Stimulated activated CD4-positive, alpha-beta T cell treated with anti-CD3 and anti-CD28 coated beads, Interleukin-12 subunit alpha, Interleukin-12 subunit beta, amount 100 ng/mL, for 24 hours (primary cell): ENCODE measurements at regions not wholly inside any gene's neighbourhood (a gene's known extent, or its start where the extent isn't known, plus 50 kb on each side); places are given as distances from the start of the nearest gene placed in this dataset.

Experiments
- DNase-seq, 2 experiments: peaks; one replicate each; pipeline ENCODE4 v3.0.0-alpha.2; 2020; ENCODE audit warnings: low read depth in 2 of 2

- no peak for DNase-seq
Observed at GRCh38 chr12:60138526-60138925, 542.7 kb downstream of the SLC16A7 start.

DNA sequence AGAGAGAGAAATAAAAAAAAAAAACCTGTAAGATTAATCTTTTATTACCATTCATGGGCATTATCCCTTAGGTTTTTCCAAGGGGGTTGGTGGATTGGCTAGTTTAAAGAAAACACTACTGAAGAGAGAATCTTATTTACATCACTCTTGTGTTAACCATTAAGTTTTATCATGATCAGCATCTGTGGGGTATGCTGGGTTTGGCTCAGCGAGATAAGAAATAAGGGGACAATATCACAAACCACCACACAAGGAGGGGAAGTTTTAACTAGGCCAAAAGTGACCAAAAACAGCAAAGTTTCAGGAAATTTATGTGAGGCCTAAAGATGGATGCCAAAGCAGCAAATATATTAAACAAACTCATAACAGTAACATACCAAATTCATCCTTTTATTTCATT lies 548.6 kb downstream of the SLC16A7 start:
- no peak for DNase-seq

GRCh38 chr12:60148109-60148508 lies 552.3 kb downstream of the SLC16A7 start:
- no peak for DNase-seq

DNA sequence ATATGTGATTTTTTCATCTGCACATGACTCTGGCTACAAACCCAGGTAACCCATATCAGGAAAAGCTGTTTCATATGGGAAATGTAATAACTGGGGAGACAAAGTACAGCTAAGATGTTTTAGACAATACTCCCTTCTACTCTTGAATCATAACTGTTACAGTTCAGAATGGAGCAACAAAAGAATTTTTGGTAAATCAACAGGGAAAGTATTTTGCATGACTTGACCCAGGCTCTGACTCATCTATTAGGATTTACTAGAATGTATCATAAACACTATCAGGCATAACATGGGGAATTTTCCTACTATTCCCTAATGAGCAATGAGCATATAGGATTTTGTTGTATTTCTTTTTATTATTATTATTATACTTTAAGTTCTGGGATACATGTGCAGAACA lies 553.0 kb downstream of the SLC16A7 start:
- no peak for DNase-seq

- DNase-seq, result no peak
Observed at GRCh38 chr12:60152756-60153155, 556.9 kb downstream of the SLC16A7 start.

GRCh38 chr12:60159761-60160160 lies 563.9 kb downstream of the SLC16A7 start:
- no peak for DNase-seq

DNA sequence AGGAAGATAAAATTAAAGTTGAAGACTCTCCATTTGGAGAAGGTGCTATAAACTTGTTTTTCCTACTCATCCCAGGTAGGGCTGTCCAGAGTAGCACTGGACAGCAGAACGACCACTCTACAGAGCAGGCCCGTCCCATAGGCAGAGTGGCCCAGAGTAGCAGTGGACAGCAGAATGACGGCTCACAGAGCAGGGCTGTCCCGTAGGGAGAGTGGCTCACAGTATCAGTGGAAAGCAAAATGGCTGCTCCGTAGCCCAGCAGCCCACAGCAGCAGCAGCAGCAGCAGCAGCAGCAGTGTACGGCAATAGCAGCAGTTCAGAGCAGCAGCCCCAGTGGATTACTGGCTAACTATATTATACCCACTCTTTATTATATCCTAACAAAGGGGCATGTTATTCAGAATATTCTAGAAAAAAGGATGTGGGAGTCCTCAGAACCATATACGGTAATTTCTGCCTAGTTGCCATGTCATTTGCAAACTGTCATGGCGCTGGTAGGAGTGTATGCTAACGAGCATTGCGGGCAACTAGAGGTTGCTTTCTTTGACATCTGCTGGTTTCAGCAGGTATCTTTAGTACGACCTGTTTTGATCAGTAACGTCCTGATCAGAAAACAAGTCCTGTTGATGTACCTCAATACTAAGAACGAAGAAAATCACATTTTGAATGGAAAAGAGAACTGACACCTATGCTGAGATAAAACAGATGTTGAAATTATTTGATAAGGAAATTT lies 567.3 kb downstream of the SLC16A7 start:
- DNase-seq, result no peak

DNA sequence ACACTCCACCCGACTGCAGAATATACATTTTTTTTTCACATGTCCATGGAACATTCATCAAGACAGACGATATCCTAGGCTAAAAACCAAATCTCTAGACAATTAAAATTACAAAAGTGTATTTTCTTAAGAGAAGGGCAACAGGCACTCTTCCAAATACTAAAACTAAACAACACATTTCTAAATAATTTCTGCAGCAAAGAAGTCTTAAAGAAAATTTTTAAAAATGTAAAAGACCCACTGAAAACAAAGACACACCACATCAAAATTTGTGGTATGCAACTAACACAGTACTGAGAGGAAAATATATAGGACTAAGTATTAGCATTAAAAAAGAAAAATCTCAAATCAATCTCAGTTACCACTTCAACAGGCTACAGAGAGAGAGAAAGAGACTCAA lies 570.0 kb downstream of the SLC16A7 start:
- no peak for DNase-seq

GRCh38 chr12:60168441-60168840 lies 572.6 kb downstream of the SLC16A7 start:
- no peak for DNase-seq

- DNase-seq, result no peak
Observed at GRCh38 chr12:60169904-60170303, 574.1 kb downstream of the SLC16A7 start.

DNA sequence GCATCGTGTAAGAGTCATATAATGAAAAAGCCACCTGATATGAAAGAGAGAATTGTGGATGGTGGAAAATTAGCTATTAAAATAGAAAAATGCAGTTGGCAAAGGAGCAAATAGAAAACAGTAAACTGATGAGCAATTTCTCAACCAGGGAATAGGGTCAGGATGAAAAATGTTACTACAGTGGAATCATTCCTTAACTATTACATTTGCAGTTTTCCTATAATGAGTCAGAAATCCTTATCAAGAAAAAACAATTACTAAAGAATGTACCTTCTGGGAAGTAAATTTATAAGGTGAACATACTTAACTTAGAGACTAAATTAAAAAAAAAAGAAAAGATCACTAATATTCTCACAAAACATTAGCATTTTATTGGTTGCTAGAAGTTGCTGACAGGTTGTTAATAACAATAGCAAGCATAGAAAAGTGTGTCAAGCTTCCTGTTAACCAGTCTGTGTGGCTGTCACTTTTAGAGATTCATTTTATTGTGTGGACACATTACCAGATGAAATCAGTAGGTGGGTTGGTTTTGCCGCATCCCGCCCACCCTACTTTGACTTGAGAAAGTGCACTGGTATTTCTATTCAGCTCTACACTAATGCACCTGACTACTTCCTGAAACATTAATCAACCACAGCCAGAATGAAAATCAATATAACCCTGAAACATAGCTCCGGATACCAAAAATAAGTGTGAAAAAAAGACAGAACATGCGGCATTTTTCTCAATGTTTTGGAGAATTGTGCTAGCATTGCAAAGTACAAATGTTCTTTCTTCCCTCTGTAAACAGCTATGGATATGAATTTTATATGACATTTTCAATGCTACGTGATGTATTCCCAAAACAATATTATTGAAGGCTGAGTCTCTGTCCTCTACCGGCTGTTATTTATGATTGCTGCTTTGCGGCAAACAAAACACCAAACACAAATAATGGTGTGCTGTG lies 576.7 kb downstream of the SLC16A7 start:
- no peak for DNase-seq

GRCh38 chr12:60173224-60174170 lies 577.7 kb downstream of the SLC16A7 start:
- DNase-seq, result no peak

- no peak for DNase-seq
Observed at GRCh38 chr12:60174476-60174875, 578.6 kb downstream of the SLC16A7 start.

DNA sequence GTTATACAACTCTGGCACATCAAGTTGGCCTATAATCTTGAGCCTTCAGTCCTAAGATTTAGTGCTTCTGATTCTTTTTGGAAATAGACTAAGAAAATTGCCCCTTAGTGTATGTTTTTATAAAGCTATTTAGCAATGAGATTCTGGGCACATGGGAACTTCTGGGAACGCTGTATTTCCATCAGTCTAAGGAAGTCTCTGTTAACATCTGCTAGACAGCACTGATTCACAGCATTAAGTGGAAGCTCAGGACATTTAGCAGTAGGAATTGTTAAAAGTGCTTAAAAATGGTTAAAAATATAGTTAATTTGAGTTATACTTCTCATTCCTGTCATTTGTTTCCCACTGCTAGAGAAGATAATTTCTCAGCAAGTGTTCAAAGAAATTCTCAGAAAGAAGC lies 579.1 kb downstream of the SLC16A7 start:
- DNase-seq, result no peak

DNA sequence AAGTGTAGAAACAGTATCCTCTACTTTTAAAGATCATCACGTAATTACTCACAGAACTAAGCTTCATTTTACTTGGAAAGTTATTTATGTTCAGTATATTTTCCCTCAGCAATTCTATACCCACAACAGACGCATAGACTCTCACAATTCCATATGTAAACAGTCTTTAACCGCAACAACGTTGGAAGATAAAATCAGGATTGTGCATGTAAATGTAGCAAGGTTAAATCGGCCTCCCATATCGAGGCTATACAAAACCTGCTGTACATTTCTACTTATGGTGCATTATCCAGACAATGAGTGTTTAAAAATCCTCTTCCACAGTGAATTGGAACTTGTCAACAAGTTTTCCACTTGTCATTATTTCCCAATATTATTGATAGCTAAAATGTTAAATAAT lies 581.1 kb downstream of the SLC16A7 start:
- no peak for DNase-seq

DNA sequence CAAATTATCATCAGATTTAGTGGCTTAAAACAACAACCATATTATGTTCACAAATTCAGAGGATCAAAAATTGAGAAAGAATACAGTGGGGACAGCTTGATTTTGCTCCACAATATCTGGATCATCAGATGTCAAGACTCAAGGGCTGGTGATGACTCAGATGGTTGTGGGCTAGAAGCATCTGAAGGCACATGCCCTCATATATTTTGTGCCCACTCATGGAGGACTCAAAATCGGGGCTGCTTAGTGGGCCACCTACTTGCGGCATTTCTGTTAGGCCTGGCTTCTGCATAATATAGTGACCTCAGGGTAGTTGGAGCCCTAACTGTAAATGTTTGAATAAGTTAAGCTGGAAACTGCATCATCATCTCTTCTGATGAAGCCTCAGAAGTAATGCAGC lies 584.5 kb downstream of the SLC16A7 start:
- no peak for DNase-seq

DNA sequence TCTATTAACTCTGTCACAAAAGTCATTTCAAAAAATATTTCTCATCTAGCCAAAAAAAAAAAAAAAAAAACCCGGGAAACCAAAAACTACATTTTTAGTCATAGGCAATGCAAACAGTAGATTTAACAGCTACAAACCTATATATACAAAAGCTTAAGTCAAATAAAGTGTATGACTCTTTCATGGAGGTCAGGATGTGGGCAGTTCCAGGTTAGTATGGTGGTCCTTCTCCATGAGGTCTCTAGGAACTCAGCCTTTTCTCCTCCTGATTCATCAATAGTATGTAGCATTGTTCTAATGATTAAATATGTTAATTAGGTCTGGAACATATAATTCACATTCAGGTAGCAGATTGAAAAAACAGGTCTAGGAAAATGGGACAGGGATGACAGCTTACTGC lies 586.5 kb downstream of the SLC16A7 start:
- DNase-seq, result no peak

- DNase-seq, result no peak
Observed at GRCh38 chr12:60184096-60184495, 588.3 kb downstream of the SLC16A7 start.

DNA sequence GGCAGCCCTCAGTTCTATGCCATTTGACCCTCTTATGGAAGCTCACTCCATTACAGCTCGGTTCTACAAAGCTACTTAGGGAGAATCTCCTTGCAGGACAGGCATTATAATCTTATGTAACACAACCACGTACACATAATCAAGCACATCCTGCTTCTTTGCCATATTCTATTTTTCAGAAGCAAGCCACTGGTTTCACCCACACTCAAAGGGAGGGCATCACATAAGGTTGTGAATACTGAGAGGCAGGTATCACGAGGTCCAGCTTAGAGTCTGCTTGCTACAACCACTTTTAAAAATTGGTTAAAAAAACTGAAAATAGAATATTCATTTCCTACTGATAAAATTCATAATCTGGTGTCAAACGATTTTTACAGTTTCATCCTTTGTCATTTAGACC lies 589.2 kb downstream of the SLC16A7 start:
- no peak for DNase-seq

- no peak for DNase-seq
Observed at GRCh38 chr12:60191271-60191670, 595.4 kb downstream of the SLC16A7 start.

DNA sequence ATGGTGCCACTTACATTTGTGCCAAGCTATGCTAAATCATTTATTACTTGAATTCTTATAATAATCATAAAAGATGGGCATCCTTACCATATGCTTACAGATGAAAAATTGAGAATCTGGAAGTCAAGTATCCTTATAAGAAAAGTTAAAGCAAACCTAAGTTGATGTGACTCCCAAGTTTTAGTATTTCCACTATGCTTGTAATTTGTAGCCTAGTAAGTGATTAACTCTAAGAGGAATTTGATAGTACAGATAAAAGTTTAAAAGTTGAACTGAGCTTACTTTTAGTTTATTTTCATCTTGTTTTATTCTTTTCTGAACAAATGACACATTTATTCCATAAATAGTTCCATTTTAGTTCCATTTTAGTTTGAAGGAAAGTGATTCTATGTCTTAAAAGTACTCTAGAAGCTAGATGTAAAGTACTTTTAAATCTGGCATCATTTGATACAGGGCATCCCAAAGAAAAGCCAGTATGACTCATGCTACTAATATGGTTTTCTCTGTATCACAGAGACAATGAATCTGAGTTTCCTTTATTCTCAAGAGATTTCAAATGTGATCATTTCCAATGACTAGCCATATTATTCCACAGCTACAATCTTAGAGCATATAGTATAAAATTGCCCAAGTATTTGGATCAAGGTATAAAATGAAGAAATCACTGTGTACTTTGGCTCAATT lies 596.0 kb downstream of the SLC16A7 start:
- no peak for DNase-seq
